ENCODE measurements at regions not wholly inside any gene's neighbourhood (a gene's known extent, or its start where the extent isn't known, plus 50 kb on each side); places are given as distances from the start of the nearest gene placed in this dataset.

DNA sequence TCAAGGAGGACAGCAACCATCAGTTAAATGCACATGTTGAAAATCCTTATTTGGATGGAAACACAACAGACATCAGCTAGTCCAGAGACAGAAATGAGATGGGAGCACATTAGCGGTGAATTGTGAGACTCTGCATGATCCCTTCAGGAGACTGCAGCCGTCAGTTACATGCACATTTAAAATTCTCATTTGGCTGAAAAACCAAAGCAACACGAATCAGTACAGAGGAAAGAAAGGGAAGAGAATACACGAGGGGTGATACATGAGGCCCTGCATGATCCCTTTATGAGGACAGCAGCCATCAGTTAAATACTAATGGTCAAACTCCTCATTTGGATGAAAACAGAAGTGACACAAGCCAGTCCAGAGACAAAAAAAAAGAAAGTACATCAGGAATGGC, 123.4 kb downstream of the PTPRS start:
- no peaks in the 10 kb centered on the region for H3K4me1 ChIP-seq (replicated peaks)
- H3K4me3 ChIP-seq, result no peak overlapping the region
- 96% methylated on average over 4 of the region's 4 CpGs for WGBS
- H3K27ac ChIP-seq, result no peak overlapping the region
- intact Hi-C loops (cut with DNase I), result no loop called here
- peaks cover 19 to 32% of the 10 kb centered on the region in 2 donors for H3K36me3 ChIP-seq
- TF ChIP-seq POLR2AphosphoS5 (IDR thresholded peaks at IDR 0.05) (no peak), POLR2A (IDR thresholded peaks at IDR 0.05) (no peak), CTCF (IDR thresholded peaks at IDR 0.05) (no peak)
- DNase-seq (ENCODE audit: low spot score), result no peak
- no peaks in the 10 kb centered on the region for H3K9me3 ChIP-seq
- H3K27me3 ChIP-seq (replicated peaks; ENCODE audit: insufficient read depth), result no peaks in the 10 kb centered on the region

DNA sequence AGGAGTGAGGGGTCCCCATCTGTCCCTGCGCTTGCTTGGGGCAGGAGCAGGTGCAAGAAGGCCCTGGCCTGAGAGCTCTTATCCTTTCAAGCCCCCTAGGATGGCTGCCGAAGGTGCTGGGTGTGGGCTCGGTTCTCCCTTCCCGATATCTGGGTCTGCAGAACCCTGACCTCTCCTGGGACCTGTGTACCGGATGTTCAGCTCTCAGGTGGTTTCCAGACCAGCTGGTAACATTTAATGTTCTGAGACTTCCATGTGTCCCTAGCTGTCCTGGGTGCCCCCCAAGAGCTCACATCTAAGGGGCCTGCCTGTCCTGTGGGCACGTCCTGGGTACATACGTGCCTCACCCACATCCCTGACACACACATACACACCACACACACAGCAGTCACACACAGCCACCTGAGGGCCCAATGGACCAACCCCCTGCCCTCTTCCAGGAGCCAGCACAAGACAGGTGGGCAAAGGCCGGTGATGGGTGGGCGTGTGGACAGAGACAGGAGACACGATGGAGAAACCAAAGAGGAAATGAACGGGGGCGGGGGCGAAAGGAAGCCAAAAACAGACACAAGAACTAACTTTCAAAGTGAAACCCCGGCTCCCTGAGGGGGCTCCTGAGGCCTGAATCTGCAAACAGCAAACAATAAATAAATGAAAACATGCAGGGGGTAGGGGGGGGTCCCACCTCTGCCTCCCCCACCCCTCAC, 124.3 kb downstream of the PTPRS start:
- TF ChIP-seq POLR2AphosphoS5 (IDR thresholded peaks at IDR 0.05), result no peak
- no peak for TF ChIP-seq CTCF (IDR thresholded peaks at IDR 0.05)
- TF ChIP-seq POLR2A (IDR thresholded peaks at IDR 0.05), result no peak
- Histone ChIP-seq H3K27me3 (replicated peaks; ENCODE audit: insufficient read depth) (no peaks in the 10 kb centered on the region), H3K4me3 (no peak overlapping the region), H3K9me3 (no peaks in the 10 kb centered on the region), H3K4me1 (replicated peaks) (no peaks in the 10 kb centered on the region), H3K27ac (no peak overlapping the region), H3K36me3 (peaks cover 25 to 41% of the 10 kb centered on the region in 2 donors)
- no peak for DNase-seq (ENCODE audit: low spot score)
- 86% methylated on average over 14 of the region's 14 CpGs for WGBS
- intact Hi-C loops (cut with DNase I), result no loop called here

DNA sequence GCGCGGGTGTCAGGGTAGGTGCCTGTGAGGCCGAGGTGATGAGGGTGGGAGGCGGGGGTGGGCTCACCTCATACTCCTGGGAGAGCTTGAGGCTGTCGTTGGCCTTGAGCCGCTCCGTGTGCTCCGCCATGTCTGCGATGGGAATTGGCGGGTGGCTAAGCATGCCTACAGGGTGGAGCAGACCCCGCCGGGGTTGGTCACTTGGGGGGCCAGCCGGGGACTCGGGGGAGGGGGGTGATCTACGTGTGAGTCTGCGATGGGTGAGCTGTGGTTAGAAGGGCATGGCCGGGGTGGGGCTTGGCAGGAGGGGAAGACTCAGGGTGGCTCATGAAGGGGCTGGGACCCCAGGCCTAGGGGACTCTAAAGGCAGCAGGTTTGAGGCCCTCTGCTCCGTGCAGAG, 125.2 kb downstream of the PTPRS start:
- intact Hi-C loops (cut with DNase I), result no loop called here
- peaks cover 30 to 46% of the 10 kb centered on the region in 2 donors for H3K36me3 ChIP-seq
- H3K27me3 ChIP-seq (replicated peaks; ENCODE audit: insufficient read depth), result no peaks in the 10 kb centered on the region
- H3K27ac ChIP-seq, result no peak overlapping the region
- WGBS, result 90% methylated on average over 18 of the region's 18 CpGs
- TF ChIP-seq POLR2A (IDR thresholded peaks at IDR 0.05), result no peak
- TF ChIP-seq POLR2AphosphoS5 (IDR thresholded peaks at IDR 0.05), result no peak
- no peak for TF ChIP-seq CTCF (IDR thresholded peaks at IDR 0.05)
- no peaks in the 10 kb centered on the region for H3K9me3 ChIP-seq
- H3K4me3 ChIP-seq, result no peak overlapping the region
- DNase-seq (ENCODE audit: low spot score), result no peak
- H3K4me1 ChIP-seq (replicated peaks), result no peaks in the 10 kb centered on the region

DNA sequence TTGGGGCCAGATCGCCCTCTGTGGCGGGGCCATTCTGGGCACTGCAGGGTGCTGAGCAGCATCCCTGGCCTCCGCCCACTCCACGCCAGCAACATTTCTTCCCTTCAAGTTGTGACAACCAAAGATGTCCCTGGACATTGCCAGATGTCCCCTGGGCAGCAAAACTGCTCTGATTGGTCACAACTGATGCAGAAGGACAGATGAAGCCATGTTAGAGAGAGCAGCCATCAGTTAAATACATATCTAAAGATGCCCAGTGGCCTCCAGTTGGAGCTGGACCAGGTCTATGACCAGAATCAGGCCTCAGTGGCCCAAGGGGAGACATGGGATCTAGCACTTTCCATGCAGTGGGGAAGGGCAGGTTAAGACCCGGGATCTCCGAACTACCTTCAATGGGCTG, 125.7 kb downstream of the PTPRS start:
- DNase-seq (ENCODE audit: low spot score), result no peak
- Histone ChIP-seq H3K27ac (no peak overlapping the region), H3K9me3 (no peaks in the 10 kb centered on the region), H3K27me3 (replicated peaks; ENCODE audit: insufficient read depth) (no peaks in the 10 kb centered on the region), H3K36me3 (peaks cover 33 to 49% of the 10 kb centered on the region in 2 donors), H3K4me3 (no peak overlapping the region), H3K4me1 (replicated peaks) (no peaks in the 10 kb centered on the region)
- WGBS, result 97% methylated on average over 6 of the region's 6 CpGs
- TF ChIP-seq POLR2A (IDR thresholded peaks at IDR 0.05) (no peak), POLR2AphosphoS5 (IDR thresholded peaks at IDR 0.05) (no peak), CTCF (IDR thresholded peaks at IDR 0.05) (no peak)
- intact Hi-C loops (cut with DNase I), result no loop called here

DNA sequence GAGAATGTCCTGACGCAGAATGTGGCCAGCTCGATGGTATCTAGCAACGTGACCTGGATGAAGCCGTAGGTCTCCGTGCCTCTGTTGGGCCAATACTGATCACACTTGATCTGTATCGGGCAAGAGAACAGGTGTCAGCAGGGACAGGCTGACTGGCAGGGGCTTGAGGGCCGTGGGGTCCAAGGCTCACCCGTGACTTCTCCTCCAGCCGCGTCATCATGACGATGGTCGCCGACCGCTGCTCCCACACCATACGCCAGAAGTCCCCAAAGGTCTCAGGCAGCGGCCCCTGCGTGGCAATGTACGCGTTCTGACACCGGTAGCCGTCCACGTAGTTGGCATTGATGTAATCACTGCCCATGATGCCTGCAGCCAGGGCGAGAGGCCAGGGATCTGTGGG, 126.2 kb downstream of the PTPRS start:
- 96% methylated on average over 23 of the region's 23 CpGs for WGBS
- Histone ChIP-seq H3K36me3 (peaks cover 35 to 52% of the 10 kb centered on the region in 2 donors), H3K4me3 (no peak overlapping the region), H3K27me3 (replicated peaks; ENCODE audit: insufficient read depth) (no peaks in the 10 kb centered on the region), H3K4me1 (replicated peaks) (no peaks in the 10 kb centered on the region), H3K27ac (no peak overlapping the region), H3K9me3 (no peaks in the 10 kb centered on the region)
- TF ChIP-seq CTCF (IDR thresholded peaks at IDR 0.05) (no peak), POLR2A (IDR thresholded peaks at IDR 0.05) (no peak), POLR2AphosphoS5 (IDR thresholded peaks at IDR 0.05) (no peak)
- intact Hi-C loops (cut with DNase I), result no loop called here
- DNase-seq (ENCODE audit: low spot score), result no peak
